Esophagus muscularis mucosa (tissue), 4 donors: ENCODE measurements at regions not wholly inside any gene's neighbourhood (a gene's known extent, or its start where the extent isn't known, plus 50 kb on each side); places are given as distances from the start of the nearest gene placed in this dataset.

Experiments used
- DNase-seq: peaks from one replicate; pipeline ENCODE4 v3.0.0-alpha.2; 2017; ENCODE audit errors: extremely low spot score
- H3K27ac ChIP-seq, 4 donors: fragments of 200-600 bp; sonication (generic); replicated peaks in 1 of 4; 1 replicate in 3 of 4; 2 replicates in 1 of 4; pipeline ENCODE4 v1.5.1; 2016 to 2019; ENCODE audit warnings: mild to moderate bottlenecking in 1 of 4
- H3K27me3 ChIP-seq, 4 donors: fragments of 200-600 bp; sonication (generic); one replicate each; pipeline versions ENCODE4 v1.5.1 to v1.6.0; 2016 to 2019
- H3K36me3 ChIP-seq, 4 donors: fragments of 200-600 bp; sonication (generic); one replicate each; pipeline ENCODE4 v1.5.1; 2016 to 2019
- H3K4me1 ChIP-seq, 4 donors: fragments of 200-600 bp; sonication (generic); one replicate each; pipeline ENCODE4 v1.5.1; 2016 to 2019
- H3K4me3 ChIP-seq, 4 donors: fragments of 200-600 bp; sonication (generic); 1 replicate in 2 of 4; 2 replicates in 2 of 4; pipeline ENCODE4 v1.5.1; 2016 to 2019; ENCODE audit warnings: mild to moderate bottlenecking in 4 of 4, moderate library complexity in 1 of 4
- H3K9me3 ChIP-seq, 4 donors: fragments of 200-600 bp; sonication (generic); 1 replicate in 3 of 4; 2 replicates in 1 of 4; pipeline ENCODE4 v1.5.1; 2016 to 2019
- EP300 ChIP-seq: sonication (generic); formaldehyde crosslinking; IDR thresholded peaks from one replicate; pipeline ENCODE4 v1.6.1; 2017; ENCODE audit warnings: antibody characterized with exemption
- POLR2A ChIP-seq: fragments of 450-650 bp; IDR thresholded peaks from one replicate; pipeline ENCODE4 v1.6.1; 2017; ENCODE audit warnings: antibody characterized with exemption, moderate library complexity, mild to moderate bottlenecking, low read depth
- POLR2AphosphoS5 ChIP-seq, 2 donors: sonication (generic); formaldehyde crosslinking; IDR thresholded peaks; one replicate each; pipeline ENCODE4 v1.6.1; 2017; ENCODE audit warnings: antibody characterized with exemption in 2 of 2
- WGBS: methylation state at CpG from one replicate; pipeline ENCODE4 v1.1.5; 2018; 5-methylcytosine and 5-hydroxymethylcytosine counted together
- intact Hi-C: fragments of 100-400 bp; cut with DNase I; formaldehyde crosslinking; loops from one replicate; pipeline ENCODE4 v1.15.1; 2023
- TF ChIP-seq, protein P1 (sequence below), 3 experiments: fragments of 200-600 bp in 2 of 3; fragments of 450-650 bp in 1 of 3; sonication (generic) in 2 of 3; IDR thresholded peaks; one replicate each; pipeline ENCODE4 v1.5.1; 2017 to 2019; ENCODE audit warnings: antibody characterized with exemption in 3 of 3, mild to moderate bottlenecking in 2 of 3, moderate library complexity in 1 of 3

DNA sequence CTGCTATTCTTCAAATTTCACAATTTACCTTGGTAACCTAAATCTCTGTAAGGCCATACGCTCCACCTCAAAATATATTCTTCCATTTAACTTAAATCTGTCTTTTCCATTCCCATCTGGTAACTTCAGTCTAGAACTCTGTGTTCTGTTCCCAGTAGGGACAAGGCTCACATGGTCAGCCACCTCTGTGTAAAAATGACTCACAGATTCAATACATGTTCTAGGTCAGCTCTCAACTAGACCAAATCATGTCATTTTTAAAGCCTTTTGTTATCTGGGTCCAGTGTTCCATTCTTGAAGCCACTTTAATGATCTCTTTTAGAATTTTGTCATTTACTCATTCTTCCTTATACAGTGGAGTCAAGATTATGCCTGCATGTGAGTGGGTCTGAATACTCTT is 315.6 kb upstream of the CITED2 start:
- H3K27me3 ChIP-seq: no peaks in the 10 kb centered on the region

DNA sequence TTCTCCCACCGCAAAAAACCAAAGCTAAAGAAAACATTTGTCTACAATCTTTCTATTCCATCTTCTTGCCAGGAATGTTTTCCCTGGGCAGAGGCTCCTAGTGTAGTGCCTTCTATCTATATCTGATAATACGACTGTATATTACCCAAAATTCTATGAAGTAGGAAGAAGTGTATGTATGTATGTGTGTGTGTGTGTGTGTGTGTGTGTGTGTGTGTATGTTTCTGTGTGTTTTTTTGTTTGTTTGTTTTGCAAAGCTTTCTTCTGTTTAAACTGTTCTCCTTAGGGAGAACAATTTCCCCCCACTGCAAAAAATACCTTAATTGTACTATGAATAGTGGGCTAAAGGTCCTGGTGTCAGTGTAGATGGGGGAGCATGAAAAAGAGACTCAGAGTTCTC is 312.6 kb upstream of the CITED2 start:
- Histone ChIP-seq H3K27ac (no peak overlapping the region), H3K36me3 (no peaks in the 10 kb centered on the region), H3K9me3 (no peaks in the 10 kb centered on the region), H3K27me3 (no peaks in the 10 kb centered on the region), H3K4me3 (no peak overlapping the region), H3K4me1 (peaks cover 0 to 3% (median 0%) of the 10 kb centered on the region in 4 donors)
- intact Hi-C loops: no loop called here
- no peak for DNase-seq
- 80% methylated on average over 2 of the region's 2 CpGs for WGBS
- TF ChIP-seq POLR2AphosphoS5 (IDR thresholded peaks at IDR 0.05): no peak
- no peak for TF ChIP-seq POLR2A
- TF ChIP-seq EP300: no peak
- TF ChIP-seq, protein P1, sequence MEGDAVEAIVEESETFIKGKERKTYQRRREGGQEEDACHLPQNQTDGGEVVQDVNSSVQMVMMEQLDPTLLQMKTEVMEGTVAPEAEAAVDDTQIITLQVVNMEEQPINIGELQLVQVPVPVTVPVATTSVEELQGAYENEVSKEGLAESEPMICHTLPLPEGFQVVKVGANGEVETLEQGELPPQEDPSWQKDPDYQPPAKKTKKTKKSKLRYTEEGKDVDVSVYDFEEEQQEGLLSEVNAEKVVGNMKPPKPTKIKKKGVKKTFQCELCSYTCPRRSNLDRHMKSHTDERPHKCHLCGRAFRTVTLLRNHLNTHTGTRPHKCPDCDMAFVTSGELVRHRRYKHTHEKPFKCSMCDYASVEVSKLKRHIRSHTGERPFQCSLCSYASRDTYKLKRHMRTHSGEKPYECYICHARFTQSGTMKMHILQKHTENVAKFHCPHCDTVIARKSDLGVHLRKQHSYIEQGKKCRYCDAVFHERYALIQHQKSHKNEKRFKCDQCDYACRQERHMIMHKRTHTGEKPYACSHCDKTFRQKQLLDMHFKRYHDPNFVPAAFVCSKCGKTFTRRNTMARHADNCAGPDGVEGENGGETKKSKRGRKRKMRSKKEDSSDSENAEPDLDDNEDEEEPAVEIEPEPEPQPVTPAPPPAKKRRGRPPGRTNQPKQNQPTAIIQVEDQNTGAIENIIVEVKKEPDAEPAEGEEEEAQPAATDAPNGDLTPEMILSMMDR (IDR thresholded peaks at IDR 0.05): no peak

More for the DNA sequence above, 315.6 kb upstream of the CITED2 start:
- Histone ChIP-seq H3K9me3 (no peaks in the 10 kb centered on the region), H3K4me3 (no peak overlapping the region), H3K36me3 (no peaks in the 10 kb centered on the region), H3K4me1 (peaks cover 0 to 3% (median 0%) of the 10 kb centered on the region in 4 donors), H3K27ac (no peak overlapping the region)
- no peak for DNase-seq
- TF ChIP-seq, protein P1 (IDR thresholded peaks at IDR 0.05): no peak
- TF ChIP-seq EP300: no peak
- no peak for TF ChIP-seq POLR2A
- no peak for TF ChIP-seq POLR2AphosphoS5 (IDR thresholded peaks at IDR 0.05)
- intact Hi-C loops: no loop called here
- 100% methylated on average over 1 of the region's 1 CpG for WGBS

DNA sequence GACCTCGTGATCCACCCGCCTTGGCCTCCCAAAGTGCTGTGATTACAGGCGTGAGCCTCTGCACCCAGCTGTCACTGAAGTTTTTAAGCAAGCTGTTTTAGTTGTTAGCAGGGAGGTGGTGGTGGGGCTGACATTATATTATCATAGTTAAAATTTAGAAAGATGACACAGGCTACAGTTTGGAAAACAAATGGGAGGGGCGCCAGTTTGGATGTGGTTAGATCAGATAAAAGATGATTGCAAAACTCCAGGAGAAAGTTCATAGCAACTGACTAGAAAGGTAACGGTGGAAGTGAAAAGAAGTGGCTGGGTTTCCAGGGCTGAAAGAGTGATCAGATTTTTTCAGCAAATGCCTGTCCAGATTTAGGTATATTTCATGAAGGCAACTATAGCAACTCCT is 311.9 kb upstream of the CITED2 start:
- intact Hi-C loops: no loop called here
- TF ChIP-seq EP300 (no peak), POLR2AphosphoS5 (IDR thresholded peaks at IDR 0.05) (no peak), POLR2A (no peak)
- TF ChIP-seq, protein P1 (IDR thresholded peaks at IDR 0.05): no peak
- DNase-seq: no peak
- H3K4me1 ChIP-seq: peaks cover 0 to 3% (median 0%) of the 10 kb centered on the region in 4 donors
- no peaks in the 10 kb centered on the region for H3K27me3 ChIP-seq
- no peak overlapping the region for H3K27ac ChIP-seq
- H3K9me3 ChIP-seq: no peaks in the 10 kb centered on the region
- no peak overlapping the region for H3K4me3 ChIP-seq
- WGBS: 81% methylated on average over 5 of the region's 5 CpGs
- H3K36me3 ChIP-seq: no peaks in the 10 kb centered on the region

DNA sequence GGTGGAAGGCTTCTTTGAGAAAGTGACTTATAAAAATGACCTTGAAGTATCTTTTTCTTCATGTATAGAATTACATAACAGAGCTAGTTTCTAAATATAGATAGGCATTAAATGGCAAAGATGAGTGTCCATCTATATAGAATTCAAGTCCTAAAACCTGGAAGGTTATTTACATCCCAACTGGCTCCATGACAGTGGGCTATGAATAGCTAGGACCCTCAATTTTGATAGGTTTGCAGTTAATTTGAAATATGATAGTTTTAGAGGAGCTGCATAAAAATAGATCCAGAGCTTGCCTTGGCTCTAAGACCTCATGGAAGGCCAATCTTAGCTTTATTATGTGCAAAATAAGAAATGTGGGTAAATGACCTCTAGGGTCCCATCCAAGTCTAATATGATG is 310.6 kb upstream of the CITED2 start:
- Histone ChIP-seq H3K4me3 (no peak overlapping the region), H3K4me1 (peaks cover 0 to 3% (median under 1%) of the 10 kb centered on the region in 4 donors), H3K9me3 (no peaks in the 10 kb centered on the region), H3K27me3 (no peaks in the 10 kb centered on the region), H3K27ac (no peak overlapping the region), H3K36me3 (no peaks in the 10 kb centered on the region)
- intact Hi-C loops: no loop called here
- DNase-seq: no peak
- TF ChIP-seq, protein P1 (IDR thresholded peaks at IDR 0.05): no peak
- no peak for TF ChIP-seq EP300
- no peak for TF ChIP-seq POLR2A
- no peak for TF ChIP-seq POLR2AphosphoS5 (IDR thresholded peaks at IDR 0.05)

DNA sequence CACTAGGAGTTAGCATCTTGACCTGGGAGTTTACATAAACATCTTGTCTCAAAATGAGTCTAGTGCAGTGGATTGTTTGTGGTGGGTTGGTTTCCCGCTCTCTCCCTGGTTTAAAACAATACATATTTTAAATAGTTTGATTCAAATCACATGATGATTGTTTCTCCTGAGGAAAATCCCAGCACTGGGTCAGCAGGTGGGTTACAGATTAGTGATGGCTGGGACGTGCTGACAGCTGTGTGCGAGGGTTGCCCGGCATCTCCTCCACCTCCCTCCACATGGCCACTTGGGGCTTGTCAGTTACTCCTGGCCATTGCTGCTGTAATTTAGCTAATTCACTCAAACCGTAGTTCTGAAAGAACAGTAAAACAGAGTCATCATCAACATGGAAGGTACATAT is 306.4 kb upstream of the CITED2 start:
- 74% methylated on average over 5 of the region's 5 CpGs for WGBS
- H3K27ac ChIP-seq: no peak overlapping the region
- no peaks in the 10 kb centered on the region for H3K36me3 ChIP-seq
- DNase-seq: no peak
- intact Hi-C loops: no loop called here
- peaks cover 0 to 11% (median 6%) of the 10 kb centered on the region in 4 donors for H3K4me1 ChIP-seq
- TF ChIP-seq EP300 (no peak), POLR2AphosphoS5 (IDR thresholded peaks at IDR 0.05) (no peak), POLR2A (no peak)
- TF ChIP-seq, protein P1 (IDR thresholded peaks at IDR 0.05): no peak
- no peaks in the 10 kb centered on the region for H3K27me3 ChIP-seq
- H3K4me3 ChIP-seq: no peak overlapping the region
- H3K9me3 ChIP-seq: no peaks in the 10 kb centered on the region
